HepG2 (cell line): ENCODE measurements at regions not wholly inside any gene's neighbourhood (a gene's known extent, or its start where the extent isn't known, plus 50 kb on each side); places are given as distances from the start of the nearest gene placed in this dataset.

Source experiments
- ATAC-seq: fragments of 200-7000 bp; cut with Tn5 transposase; 3 replicates; pipeline ENCODE4 v1.9.1; 2020; ENCODE audit warnings: mild to moderate bottlenecking, moderate library complexity
- BruUV-seq: library from RNA; stranded (reverse); fragments of 400-500 nt; replicated peaks from 2 replicates; lab custom pipeline; 2021; lab: Mats Ljungman, UMichigan
- CTCF ChIA-PET: fragments of 300-600 bp; formaldehyde crosslinking; extraction: SDS; loops from one replicate; lab custom pipeline; 2021; ENCODE audit warnings: low total read pairs, inconsistent platforms, low intra/inter-chr PET ratio; lab: Yijun Ruan, JAX
- POLR2A ChIA-PET: fragments of 350-600 bp; sonication (Branson Sonifier 250); formaldehyde crosslinking; loops from one replicate; lab custom pipeline; 2020; ENCODE audit warnings: antibody characterized with exemption, inconsistent platforms; lab: Yijun Ruan, JAX
- DNase-seq: peaks from one replicate; pipeline ENCODE4 v3.0.0-alpha.2; 2015; ENCODE audit warnings: low spot score
- FAIRE-seq: peaks from 3 replicates; lab custom pipeline; 2011; peaks lifted over from hg19 to GRCh38; lab: Jason Lieb, UNC
- H2AFZ ChIP-seq: one replicate; pipeline ENCODE4 v1.6.1; 2011; ENCODE audit warnings: low read length, inconsistent platforms
- H3K27ac ChIP-seq: fragments of 300-600 bp; 3 replicates; pipeline ENCODE4 v1.8.0; 2011; ENCODE audit warnings: mixed run types, mild to moderate bottlenecking, mixed read lengths, low read length, inconsistent platforms; ENCODE audit not compliant: insufficient read depth; ENCODE audit errors: extremely low read length
- H3K27me3 ChIP-seq, 2 experiments: fragments of 200-600 bp in 1 of 2; 2 replicates in 1 of 2; 3 replicates in 1 of 2; pipeline versions ENCODE4 v1.6.0 to v1.8.0; 2011; ENCODE audit warnings: low read length in 2 of 2, mild to moderate bottlenecking in 2 of 2, moderate library complexity in 2 of 2, inconsistent platforms in 1 of 2; ENCODE audit not compliant: insufficient read depth in 2 of 2, control insufficient read depth in 1 of 2
- H3K36me3 ChIP-seq, 2 experiments: fragments of 200-600 bp in 1 of 2; replicated peaks in 1 of 2; 2 replicates in 1 of 2; 3 replicates in 1 of 2; pipeline versions ENCODE4 v1.5.1 to v1.8.0; 2011; ENCODE audit warnings: low read length in 2 of 2, inconsistent platforms in 1 of 2; ENCODE audit not compliant: insufficient read depth in 2 of 2, control insufficient read depth in 1 of 2
- H3K4me1 ChIP-seq: 2 replicates; pipeline ENCODE4 v1.5.1; 2012; ENCODE audit warnings: low read length, inconsistent platforms; ENCODE audit not compliant: insufficient read depth
- H3K4me2 ChIP-seq: 2 replicates; pipeline ENCODE4 v1.6.0; 2011; ENCODE audit warnings: low read depth, low read length, inconsistent platforms
- H3K4me3 ChIP-seq, 3 experiments: fragments of 200-600 bp in 1 of 3; sonication (generic), shearing (Covaris generic) in 1 of 3; replicated peaks in 1 of 3; 2 replicates each; pipeline ENCODE4 v1.5.1; 2011 to 2016; ENCODE audit warnings: low read length in 3 of 3, inconsistent platforms in 2 of 3, low read depth in 2 of 3, mild to moderate bottlenecking in 2 of 3, control low read depth in 1 of 3, mixed read lengths in 1 of 3; ENCODE audit not compliant: insufficient read depth in 1 of 3
- H3K79me2 ChIP-seq: one replicate; pipeline ENCODE4 v1.6.1; 2011; ENCODE audit warnings: low read length, inconsistent platforms; ENCODE audit not compliant: insufficient read depth
- H3K9ac ChIP-seq: 2 replicates; pipeline ENCODE4 v1.6.0; 2011; ENCODE audit warnings: mild to moderate bottlenecking, low read depth, low read length, inconsistent platforms; ENCODE audit not compliant: insufficient read depth
- H3K9me3 ChIP-seq: 2 replicates; pipeline ENCODE4 v1.5.1; 2012; ENCODE audit warnings: mild to moderate bottlenecking, low read length
- H4K20me1 ChIP-seq: 2 replicates; pipeline ENCODE4 v1.6.0; 2011; ENCODE audit warnings: inconsistent platforms, mild to moderate bottlenecking, low read length, moderate library complexity; ENCODE audit not compliant: insufficient read depth
- HNRNPLL ChIP-seq: fragments of 200-400 bp; formaldehyde crosslinking; IDR thresholded peaks from 2 replicates; pipeline ENCODE4 v1.6.1; 2017; ENCODE audit warnings: mild to moderate bottlenecking, low read depth, low read length; ENCODE audit not compliant: poor library complexity, severe bottlenecking
- IRX3 ChIP-seq: sonication (generic); formaldehyde crosslinking; IDR thresholded peaks from 2 replicates; pipeline ENCODE4 v1.8.1; 2023; ENCODE audit warnings: mild to moderate bottlenecking, low read depth, missing genetic modification reagents, borderline replicate concordance
- MAFF ChIP-seq: IDR thresholded peaks from 2 replicates; pipeline ENCODE4 v1.6.1; 2011; ENCODE audit warnings: low read depth, low read length, improper control_type of control experiment
- NCOA2 ChIP-seq: sonication (generic); formaldehyde crosslinking; IDR thresholded peaks from 2 replicates; pipeline ENCODE4 v1.8.0; 2022; ENCODE audit warnings: inconsistent platforms
- RARA ChIP-seq: IDR thresholded peaks from 2 replicates; pipeline ENCODE4 v1.6.1; 2016; ENCODE audit warnings: missing genetic modification reagents, missing compliant biosample characterization
- SAP130 ChIP-seq: IDR thresholded peaks from 2 replicates; pipeline ENCODE4 v1.6.1; 2016; ENCODE audit warnings: low read depth
- THAP11 ChIP-seq: IDR thresholded peaks from 2 replicates; pipeline ENCODE4 v1.6.1; 2016; ENCODE audit warnings: missing biosample characterization, missing genetic modification reagents
- ZBTB2 ChIP-seq: sonication (generic); formaldehyde crosslinking; IDR thresholded peaks from 2 replicates; pipeline ENCODE4 v1.8.0; 2022; ENCODE audit warnings: low read depth, missing genetic modification reagents
- ZNF274 ChIP-seq: sonication (generic); formaldehyde crosslinking; IDR thresholded peaks from 2 replicates; pipeline ENCODE4 v1.5.1; 2020; ENCODE audit warnings: mild to moderate bottlenecking, missing genetic modification reagents
- ZNF501 ChIP-seq: sonication (generic); formaldehyde crosslinking; IDR thresholded peaks from 2 replicates; pipeline ENCODE4 v1.5.1; 2020; ENCODE audit warnings: mild to moderate bottlenecking, moderate library complexity, missing genetic modification reagents
- ZNF513 ChIP-seq: sonication (generic); formaldehyde crosslinking; conservative IDR thresholded peaks from 2 replicates; pipeline ENCODE4 v1.5.0; 2020; ENCODE audit warnings: missing genetic modification reagents
- ZNF652 ChIP-seq: IDR thresholded peaks from 2 replicates; pipeline ENCODE4 v1.6.1; 2016; ENCODE audit warnings: low read depth, borderline replicate concordance
- WGBS: methylation state at CpG from one replicate; pipeline ENCODE4 v1.1.6; 2017; ENCODE audit warnings: low lambda C conversion rate; 5-methylcytosine and 5-hydroxymethylcytosine counted together
- in situ Hi-C: cut with HindIII; loops from 2 replicates; pipeline ENCODE4 v1.10.0; 2017; ENCODE audit warnings: low pct_unique_long_range_greater_than_20kb; ENCODE audit not compliant: extremely low pct_ligation_motif_present
- intact Hi-C: fragments of 100-400 bp; cut with micrococcal nuclease; formaldehyde crosslinking; loops from one replicate; pipeline ENCODE4 v1.10.0; 2022; ENCODE audit not compliant: unreplicated experiment

- CTCF ChIA-PET = no interaction called here
- in situ Hi-C loops (no loop called here), intact Hi-C loops (no loop called here)
- Histone ChIP-seq H3K9me3 (no peaks in the 10 kb centered on the region), H4K20me1 (no peaks in the 10 kb centered on the region), H3K4me2 (no peak overlapping the region), H3K27me3 (no peaks in the 10 kb centered on the region), H3K36me3 (no peaks in the 10 kb centered on the region), H3K4me1 (no peaks in the 10 kb centered on the region), H3K4me3 (no peak overlapping the region), H3K27ac (no peak overlapping the region), H2AFZ (no peak overlapping the region), H3K9ac (no peak overlapping the region), H3K79me2 (no peaks in the 10 kb centered on the region)
- TF ChIP-seq HNRNPLL (no peak), SAP130 (CRISPR knock-in tag) (no peak), ZNF652 (CRISPR knock-in tag) (no peak), RARA (CRISPR knock-in tag) (no peak), ZNF501 (CRISPR knock-in tag) (no peak), THAP11 (CRISPR knock-in tag) (no peak), MAFF (no peak), IRX3 (CRISPR knock-in tag) (no peak), NCOA2 (CRISPR knock-in tag) (no peak), ZBTB2 (no peak), ZNF274 (CRISPR knock-in tag) (no peak), ZNF513 (CRISPR knock-in tag) (no peak)
- POLR2A ChIA-PET = no interaction called here
- BruUV-seq = no TSS peak
- 0% methylated on average over 1 of the region's 1 CpG for WGBS
- DNase-seq = no peak
- ATAC-seq = no peak
- FAIRE-seq = no peak
Observed at GRCh38 chr9:19913151-19913550, 124.3 kb upstream of the SLC24A2 start.
